GM21786 (cell line): ENCODE measurements at regions not wholly inside any gene's neighbourhood (a gene's known extent, or its start where the extent isn't known, plus 50 kb on each side); places are given as distances from the start of the nearest gene placed in this dataset.

Experiments used
- ATAC-seq: cut with Tn5 transposase; IDR thresholded peaks from one replicate; pipeline ENCODE4 v1.9.1; 2021; ENCODE audit not compliant: unreplicated experiment

DNA sequence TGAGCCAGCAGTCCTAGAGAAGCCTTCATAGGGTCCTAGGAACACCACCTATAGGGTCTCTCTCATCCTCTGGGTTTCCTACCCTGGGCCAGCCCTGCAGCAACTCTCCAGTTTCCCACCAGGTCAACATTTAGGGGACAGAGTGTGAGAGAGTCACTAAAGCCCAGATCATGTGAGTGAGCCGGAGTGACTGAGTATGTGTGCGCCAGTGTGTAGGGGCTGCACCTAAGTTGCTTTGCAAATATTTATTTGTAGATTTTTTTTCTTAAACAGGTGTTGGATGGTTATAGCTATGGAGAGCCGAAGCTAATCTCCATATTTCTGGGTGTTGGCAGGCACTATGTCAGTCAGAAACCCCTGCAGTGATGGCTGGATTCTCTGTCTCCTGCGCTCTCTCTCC lies 232.5 kb upstream of the NCAM1 start:
- no peak for ATAC-seq

- ATAC-seq, result no peak
These were observed 230.6 kb upstream of the NCAM1 start for GRCh38 chr11:112730591-112730990.

GRCh38 chr11:112731538-112731937 lies 229.7 kb upstream of the NCAM1 start:
- ATAC-seq, result no peak

DNA sequence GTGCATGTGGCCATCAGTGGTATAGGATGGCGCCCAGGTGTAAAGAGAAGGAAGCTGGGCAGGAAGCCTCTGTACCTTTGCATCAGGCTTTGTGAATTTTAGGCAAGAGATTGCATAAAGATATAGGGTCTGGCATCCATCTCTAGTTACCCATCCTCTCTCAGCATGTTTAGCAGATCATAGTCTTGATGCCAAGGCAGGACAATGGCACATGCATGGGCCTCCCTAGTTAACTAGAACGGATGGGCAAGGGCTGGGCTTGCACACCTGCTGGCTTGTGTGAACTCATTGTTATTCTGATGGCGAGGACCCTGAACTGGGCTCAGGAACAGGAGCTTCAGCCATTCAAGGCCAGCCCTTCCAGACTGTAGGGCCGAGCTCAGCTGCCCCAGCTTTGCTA lies 229.2 kb upstream of the NCAM1 start:
- ATAC-seq, result no peak

DNA sequence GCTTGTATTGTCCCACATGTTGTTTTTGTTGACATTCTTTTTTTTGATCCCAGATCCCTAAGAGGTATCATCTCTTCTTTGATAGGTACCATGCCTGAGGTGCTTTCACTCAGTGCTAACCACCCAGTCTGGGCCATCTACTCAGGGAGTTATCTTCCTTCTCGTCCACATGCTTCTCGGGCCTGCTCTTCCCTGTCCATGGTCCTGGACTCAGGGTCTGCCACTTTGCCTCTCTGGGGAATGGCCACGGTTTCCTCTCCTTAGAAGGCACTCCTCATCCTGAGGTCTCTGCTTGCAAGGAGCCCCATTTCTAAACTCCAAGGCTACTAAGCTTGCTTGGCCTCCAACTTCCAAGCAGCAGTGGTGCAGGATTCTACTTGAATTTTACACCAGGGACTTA lies 227.0 kb upstream of the NCAM1 start:
- no peak for ATAC-seq

- ATAC-seq, result peak; percentile 47
These were observed 225.8 kb upstream of the NCAM1 start for GRCh38 chr11:112735470-112735869.

- ATAC-seq, result no peak
These were observed 217.2 kb upstream of the NCAM1 start for GRCh38 chr11:112744041-112744440.

- no peak for ATAC-seq
These were observed 215.2 kb upstream of the NCAM1 start for GRCh38 chr11:112745973-112746372.

DNA sequence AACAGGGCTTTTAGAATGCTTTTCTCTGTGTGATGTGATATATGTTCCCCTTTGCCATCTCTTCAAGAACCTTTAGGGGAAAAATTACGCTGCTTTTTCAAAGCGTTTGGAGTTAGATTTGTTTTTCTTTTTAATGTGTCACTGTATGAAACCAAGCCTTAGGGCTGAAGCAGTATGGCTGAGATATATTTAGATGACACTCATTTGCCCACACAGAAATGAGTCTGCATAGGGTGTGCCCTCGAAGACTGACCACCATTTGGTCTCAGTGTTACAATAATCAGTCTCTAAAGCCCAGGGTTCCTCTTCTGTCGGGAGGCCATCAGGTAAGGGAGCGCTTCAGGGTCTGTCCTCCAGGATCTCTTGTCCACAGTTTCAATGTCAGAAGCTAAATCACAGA lies 213.0 kb upstream of the NCAM1 start:
- ATAC-seq, result no peak

DNA sequence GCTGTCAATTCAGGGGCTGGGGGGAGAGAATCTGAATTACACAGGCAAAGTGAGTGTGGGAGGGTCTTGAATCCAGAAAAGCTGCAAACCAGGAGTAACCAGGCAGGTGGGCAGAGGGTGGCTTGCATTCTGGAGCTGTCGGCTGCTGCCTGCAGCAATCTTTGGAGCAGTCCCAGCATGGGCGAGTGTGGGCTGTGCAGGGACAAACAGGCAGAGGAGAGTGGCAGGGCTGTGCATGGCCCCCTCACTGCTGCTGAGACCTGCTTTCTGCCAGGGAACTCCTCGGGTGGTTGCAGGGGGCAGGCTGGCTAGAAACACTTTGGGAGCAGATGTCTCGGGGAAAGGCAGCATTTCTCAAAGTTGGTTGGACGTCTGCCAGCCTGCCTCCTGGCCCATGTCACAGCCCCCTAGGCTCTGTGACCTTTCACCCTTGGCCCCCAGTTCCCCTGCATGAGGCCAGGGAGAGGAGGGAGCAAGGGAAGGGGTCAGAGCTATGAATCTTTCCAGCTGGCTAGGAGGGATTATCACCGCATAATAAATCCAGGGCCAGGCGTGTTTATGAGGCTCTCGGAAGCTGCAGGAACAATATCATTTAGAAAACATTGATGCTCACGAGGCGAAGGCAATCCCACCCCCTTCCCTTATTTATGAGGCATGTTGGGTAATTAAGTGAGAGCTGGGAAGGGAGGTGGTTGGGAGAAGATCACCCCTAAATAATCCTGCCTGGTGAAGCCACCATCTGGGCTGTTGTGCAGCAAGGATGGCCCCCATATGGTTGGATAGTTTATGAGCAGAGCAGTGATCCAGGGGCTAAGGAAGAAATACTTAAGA lies 212.3 kb upstream of the NCAM1 start:
- ATAC-seq, result no peak

- ATAC-seq, result no peak
These were observed 209.9 kb upstream of the NCAM1 start for GRCh38 chr11:112751329-112751728.

DNA sequence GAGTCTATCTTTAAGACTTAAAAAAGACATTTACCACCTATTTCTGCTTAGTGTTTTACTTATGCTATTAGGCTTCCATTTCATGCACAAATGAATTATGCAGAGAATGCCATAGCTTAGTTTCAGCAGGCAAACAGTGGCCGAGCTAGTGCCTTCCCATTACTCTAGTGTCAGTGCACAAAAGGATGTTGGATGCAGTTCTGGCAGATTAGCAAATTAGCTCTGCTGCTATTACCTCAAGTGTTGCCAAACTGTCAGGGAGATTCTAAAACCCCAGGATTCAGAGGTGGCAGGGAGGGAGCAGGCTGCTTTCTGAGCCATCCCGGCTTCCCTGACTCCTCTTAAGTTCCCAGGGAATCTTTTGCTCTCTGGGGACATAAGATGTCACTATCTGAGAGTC lies 209.4 kb upstream of the NCAM1 start:
- no peak for ATAC-seq

DNA sequence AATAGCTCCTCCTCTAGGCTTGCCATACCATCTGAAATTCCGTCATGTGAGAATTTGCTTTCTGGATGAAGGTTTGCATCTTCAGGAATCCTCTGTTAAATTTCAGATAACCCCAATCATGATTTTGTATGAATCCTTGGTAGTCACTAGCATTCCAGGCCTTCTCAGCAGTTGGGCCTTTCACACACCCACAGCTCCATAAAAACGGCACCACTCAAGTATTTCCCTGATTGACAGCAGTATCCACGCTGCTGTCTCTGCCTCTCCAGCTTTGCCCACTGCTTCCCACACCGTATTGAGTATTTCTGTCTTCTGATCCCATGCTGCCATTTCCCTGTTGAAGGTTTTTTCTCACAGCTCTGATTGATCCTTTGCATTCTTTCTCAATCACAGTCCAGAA lies 208.7 kb upstream of the NCAM1 start:
- no peak for ATAC-seq

DNA sequence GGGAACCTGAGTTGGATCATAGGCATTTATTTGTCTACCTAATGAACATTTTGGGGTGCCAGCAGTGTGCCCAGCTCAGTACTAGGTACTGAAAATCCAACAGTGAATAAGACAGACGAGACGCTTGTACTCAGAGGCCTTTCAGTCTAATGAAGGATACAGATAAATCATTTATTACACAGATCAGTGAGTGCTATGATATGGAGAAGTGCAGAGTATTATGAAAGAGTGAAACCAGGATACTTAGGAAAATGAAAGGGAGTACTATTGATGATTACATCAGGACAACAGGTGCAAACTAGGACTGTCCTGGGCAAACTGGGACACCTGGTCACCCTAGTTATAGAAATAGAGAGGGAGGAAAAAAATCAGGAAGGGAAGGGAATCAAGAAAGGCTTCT lies 207.5 kb upstream of the NCAM1 start:
- ATAC-seq, result no peak

DNA sequence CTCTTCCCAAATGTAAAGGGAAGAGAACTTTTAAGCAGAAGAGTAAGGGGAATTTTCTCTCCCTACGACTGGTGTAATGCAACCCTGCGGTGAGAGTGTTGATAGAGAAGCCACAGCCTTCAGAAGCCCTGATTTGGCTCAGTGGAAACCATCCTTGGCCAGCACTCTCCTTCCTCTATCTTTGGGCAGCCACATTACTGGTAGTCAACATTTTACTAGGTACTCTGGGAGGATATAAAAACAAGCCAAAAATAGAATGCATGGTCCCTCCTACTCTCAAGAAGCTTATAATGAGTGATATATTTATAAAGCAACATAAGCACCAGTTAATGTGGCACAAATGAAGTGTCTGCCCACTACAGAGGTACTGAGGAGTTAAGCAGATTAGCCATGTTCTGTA lies 201.8 kb upstream of the NCAM1 start:
- no peak for ATAC-seq

DNA sequence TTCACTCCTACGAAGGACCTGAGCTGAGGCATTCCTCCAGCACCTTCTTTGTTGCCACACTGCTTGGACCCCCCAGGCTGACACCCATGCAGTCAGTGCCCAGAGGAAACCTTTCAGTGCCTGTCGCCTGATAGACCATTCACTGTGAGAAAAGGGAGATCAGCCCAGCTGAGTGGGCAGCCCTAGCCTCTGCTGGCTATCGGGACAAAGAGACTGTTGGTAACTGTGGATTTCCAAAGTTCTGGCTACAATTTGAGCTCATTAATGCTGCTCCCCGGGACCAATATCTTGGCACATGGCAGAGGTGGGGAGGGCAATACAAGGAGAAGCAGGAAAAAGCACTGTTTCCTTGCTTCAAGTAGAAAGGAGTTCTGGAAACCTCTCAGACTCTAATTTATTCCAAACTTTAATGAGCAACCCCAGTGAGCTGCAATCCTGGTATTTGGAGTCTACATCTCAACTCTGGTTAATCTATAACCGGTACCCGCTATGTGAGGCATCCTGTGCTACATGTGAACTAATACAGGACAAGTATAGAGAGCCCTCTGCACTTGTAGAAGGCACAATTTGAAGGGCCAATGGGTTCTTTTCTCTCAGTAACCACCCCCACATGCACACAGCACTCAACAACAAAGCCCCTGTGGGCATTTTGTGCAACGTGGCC lies 200.7 kb upstream of the NCAM1 start:
- ATAC-seq, result no peak

DNA sequence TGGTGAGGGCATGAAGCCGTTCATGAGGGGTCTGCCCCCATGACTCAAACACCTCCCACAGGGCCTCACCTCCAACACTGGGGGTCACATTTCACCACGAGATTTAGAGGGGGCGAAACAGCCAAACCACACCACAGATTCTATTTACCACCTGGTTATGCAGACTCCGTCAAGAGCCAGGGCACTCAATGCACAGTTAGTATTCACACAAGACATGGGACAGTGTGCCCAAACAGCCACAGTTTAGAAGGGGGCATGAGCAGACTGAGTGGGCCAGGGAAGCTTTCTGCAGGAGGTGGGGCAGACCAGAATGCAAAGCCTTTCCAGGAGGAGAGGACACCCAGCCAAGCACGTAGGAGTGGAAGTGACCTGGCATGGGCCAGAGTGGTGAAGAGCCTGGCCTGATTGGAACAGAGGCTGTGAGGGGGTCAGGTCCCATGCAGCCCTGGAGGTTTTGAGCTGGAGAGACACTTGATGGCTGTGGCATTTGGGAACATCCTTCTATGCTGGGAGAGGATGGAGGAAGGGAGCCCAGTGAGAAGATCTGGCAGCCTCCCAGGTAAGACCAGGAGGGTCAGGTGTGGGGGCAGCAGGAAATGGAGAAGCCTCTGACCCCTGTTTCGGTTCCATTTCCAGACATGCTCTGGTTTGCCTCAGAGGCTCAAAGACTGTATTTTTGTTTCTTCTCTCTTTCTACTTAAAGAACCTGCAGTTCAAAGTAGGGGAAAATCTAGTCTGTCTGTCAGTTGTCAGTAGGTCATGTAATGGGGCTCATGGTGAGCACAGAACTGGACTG lies 199.1 kb upstream of the NCAM1 start:
- no peak for ATAC-seq

DNA sequence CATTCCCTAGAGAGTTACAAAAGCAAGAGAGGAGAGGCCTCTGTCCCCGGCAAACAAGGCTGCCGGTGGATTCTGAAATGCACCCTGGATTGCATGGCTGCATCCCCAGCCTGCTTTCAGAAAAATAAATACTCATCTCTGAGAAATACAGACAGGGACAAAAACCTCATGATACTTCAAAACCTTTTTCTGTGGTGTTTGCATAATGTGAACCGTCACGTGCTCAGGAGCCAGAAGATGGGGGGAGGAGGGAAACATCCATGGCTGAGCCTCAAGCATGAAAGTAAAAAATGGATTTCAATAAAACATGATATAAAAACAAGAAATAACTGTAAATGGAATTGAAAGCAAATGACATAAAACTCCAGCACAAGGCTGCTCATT lies 198.5 kb upstream of the NCAM1 start:
- ATAC-seq, result no peak

GRCh38 chr11:112765337-112765736 lies 195.9 kb upstream of the NCAM1 start:
- no peak for ATAC-seq

DNA sequence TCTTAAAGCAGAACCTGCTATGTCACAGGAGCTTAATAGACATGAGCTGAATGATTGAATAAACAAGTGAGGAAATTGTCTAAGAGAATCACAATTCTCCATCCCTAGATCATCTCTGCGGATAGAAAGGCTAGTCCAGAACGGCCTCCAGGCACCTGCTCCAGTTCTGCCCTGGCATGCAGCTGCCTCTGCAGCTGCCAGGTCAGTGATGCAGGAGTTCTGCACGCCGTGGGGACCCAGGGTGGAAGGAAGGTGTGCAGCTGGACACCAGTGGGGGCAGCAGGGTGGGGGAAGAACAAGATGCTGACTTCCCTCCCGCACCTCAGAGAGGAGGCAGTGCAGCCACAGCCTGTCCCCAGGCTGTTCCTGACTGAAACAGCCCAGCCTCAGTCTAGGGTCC lies 192.1 kb upstream of the NCAM1 start:
- ATAC-seq, result no peak

GRCh38 chr11:112769584-112769983 lies 191.6 kb upstream of the NCAM1 start:
- no peak for ATAC-seq

GRCh38 chr11:112770033-112770432 lies 191.2 kb upstream of the NCAM1 start:
- no peak for ATAC-seq
